ENCODE measurements at regions not wholly inside any gene's neighbourhood (a gene's known extent, or its start where the extent isn't known, plus 50 kb on each side); places are given as distances from the start of the nearest gene placed in this dataset.

DNA sequence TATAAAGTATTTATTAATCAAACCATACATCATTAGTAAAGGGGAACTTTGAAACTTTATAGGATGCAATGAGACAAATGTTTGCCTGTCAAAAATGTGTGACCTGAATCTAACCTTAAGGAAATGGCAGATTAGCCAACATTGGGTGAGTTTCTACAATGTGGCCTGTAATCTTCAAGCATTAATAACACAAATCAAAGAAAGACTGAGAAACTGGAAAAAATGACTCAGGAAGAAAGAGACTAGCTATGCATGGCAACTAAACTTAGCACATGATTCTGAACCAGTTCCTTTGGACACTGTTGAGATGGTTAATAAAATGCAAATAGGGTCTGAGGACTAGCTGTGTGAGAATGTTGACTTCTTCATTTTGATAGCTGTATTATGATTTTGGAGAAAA lies 628.6 kb upstream of the ID2 start:
- Histone ChIP-seq H3K27me3 (ENCODE audit: insufficient read depth, low read length) (no peaks in the 10 kb centered on the region), H2AK5ac (ENCODE audit: insufficient read length, low read length) (no peak overlapping the region), H2BK5ac (ENCODE audit: insufficient read length, low read length) (no peak overlapping the region), H4K8ac (replicated peaks; ENCODE audit: insufficient read length, low read depth, low read length) (no peak overlapping the region), H2BK20ac (ENCODE audit: low read depth, low read length, poor library complexity, severe bottlenecking) (no peak overlapping the region), H3K9ac (ENCODE audit: extremely low read depth, insufficient read length, low read length) (no peak overlapping the region), H3K14ac (ENCODE audit: insufficient read depth, low read length) (no peak overlapping the region), H3K9me3 (ENCODE audit: control insufficient read depth, low read depth, low read length) (no peaks in the 10 kb centered on the region), H4K20me1 (ENCODE audit: control insufficient read depth, insufficient read depth, insufficient read length) (no peaks in the 10 kb centered on the region), H2BK15ac (ENCODE audit: low read depth, low read length) (no peak overlapping the region), H3K4me2 (ENCODE audit: insufficient read depth, insufficient read length, low read length) (no peak overlapping the region), H4K91ac (ENCODE audit: insufficient read length, low read depth, low read length) (no peak overlapping the region), H3K4ac (ENCODE audit: low read depth, low read length) (no peak overlapping the region), H2BK12ac (ENCODE audit: insufficient read length, low read depth, low read length) (no peak overlapping the region), H3K79me2 (ENCODE audit: insufficient read depth, low read length) (no peaks in the 10 kb centered on the region), H2AFZ (ENCODE audit: low read length) (no peak overlapping the region), H3K56ac (ENCODE audit: insufficient read length, low read depth, low read length) (no peak overlapping the region), H3K27ac (ENCODE audit: insufficient read length, low read depth, low read length) (no peak overlapping the region), H3K18ac (ENCODE audit: insufficient read length, low read depth, low read length) (no peak overlapping the region), H3K23ac (ENCODE audit: insufficient read length, low read depth, low read length) (no peak overlapping the region), H3K79me1 (ENCODE audit: insufficient read depth, low read depth, low read length, poor library complexity, severe bottlenecking) (no peaks in the 10 kb centered on the region), H3K4me1 (ENCODE audit: insufficient read depth, low read length) (no peaks in the 10 kb centered on the region), H2BK120ac (ENCODE audit: low read depth, low read length, poor library complexity, severe bottlenecking) (no peak overlapping the region), H3T11ph (ENCODE audit: low read length) (no peak overlapping the region), H4K5ac (ENCODE audit: insufficient read length, low read depth, low read length) (no peak overlapping the region), H3K23me2 (ENCODE audit: insufficient read length, low read depth, low read length, poor library complexity, severe bottlenecking) (no peaks in the 10 kb centered on the region)
- peaks cover 0 to 3% of the 10 kb centered on the region in 2 experiments; a peak in 1 of 4 replicates for H3K4me1 Mint-ChIP-seq
- DNase-seq = no peak
- TF ChIP-seq, protein P1, sequence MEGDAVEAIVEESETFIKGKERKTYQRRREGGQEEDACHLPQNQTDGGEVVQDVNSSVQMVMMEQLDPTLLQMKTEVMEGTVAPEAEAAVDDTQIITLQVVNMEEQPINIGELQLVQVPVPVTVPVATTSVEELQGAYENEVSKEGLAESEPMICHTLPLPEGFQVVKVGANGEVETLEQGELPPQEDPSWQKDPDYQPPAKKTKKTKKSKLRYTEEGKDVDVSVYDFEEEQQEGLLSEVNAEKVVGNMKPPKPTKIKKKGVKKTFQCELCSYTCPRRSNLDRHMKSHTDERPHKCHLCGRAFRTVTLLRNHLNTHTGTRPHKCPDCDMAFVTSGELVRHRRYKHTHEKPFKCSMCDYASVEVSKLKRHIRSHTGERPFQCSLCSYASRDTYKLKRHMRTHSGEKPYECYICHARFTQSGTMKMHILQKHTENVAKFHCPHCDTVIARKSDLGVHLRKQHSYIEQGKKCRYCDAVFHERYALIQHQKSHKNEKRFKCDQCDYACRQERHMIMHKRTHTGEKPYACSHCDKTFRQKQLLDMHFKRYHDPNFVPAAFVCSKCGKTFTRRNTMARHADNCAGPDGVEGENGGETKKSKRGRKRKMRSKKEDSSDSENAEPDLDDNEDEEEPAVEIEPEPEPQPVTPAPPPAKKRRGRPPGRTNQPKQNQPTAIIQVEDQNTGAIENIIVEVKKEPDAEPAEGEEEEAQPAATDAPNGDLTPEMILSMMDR (conservative IDR thresholded peaks at IDR 0.05) = no peak
- peaks cover 0 to 15% (median 9%) of the 10 kb centered on the region in 3 experiments; a peak in 5 of 7 replicates for H3K36me3 Mint-ChIP-seq (ENCODE audit: insufficient read depth in 1 of 3, low read depth in 3 of 3)
- H3K27me3 Mint-ChIP-seq (ENCODE audit: low read depth) = no peaks in the 10 kb centered on the region; the same call in 1 of the 2 replicates
- no peak overlapping the region for H3K4me3 Mint-ChIP-seq
- peaks cover 10 to 11% of the 10 kb centered on the region in 2 experiments; a peak in 4 of 5 replicates for H3K9me3 Mint-ChIP-seq
- no peak overlapping the region for H3K27ac Mint-ChIP-seq

Measured in H9 (cell line).